GM18868 (cell line): ENCODE measurements at regions not wholly inside any gene's neighbourhood (a gene's known extent, or its start where the extent isn't known, plus 50 kb on each side); places are given as distances from the start of the nearest gene placed in this dataset.
A peak's percentile ranks its signal among the peaks of the same experiment; 100 is the strongest.

Experiments
- ATAC-seq: cut with Tn5 transposase; IDR thresholded peaks from one replicate; pipeline ENCODE4 v1.9.1; 2021; ENCODE audit warnings: mild to moderate bottlenecking, moderate library complexity; ENCODE audit not compliant: unreplicated experiment

DNA sequence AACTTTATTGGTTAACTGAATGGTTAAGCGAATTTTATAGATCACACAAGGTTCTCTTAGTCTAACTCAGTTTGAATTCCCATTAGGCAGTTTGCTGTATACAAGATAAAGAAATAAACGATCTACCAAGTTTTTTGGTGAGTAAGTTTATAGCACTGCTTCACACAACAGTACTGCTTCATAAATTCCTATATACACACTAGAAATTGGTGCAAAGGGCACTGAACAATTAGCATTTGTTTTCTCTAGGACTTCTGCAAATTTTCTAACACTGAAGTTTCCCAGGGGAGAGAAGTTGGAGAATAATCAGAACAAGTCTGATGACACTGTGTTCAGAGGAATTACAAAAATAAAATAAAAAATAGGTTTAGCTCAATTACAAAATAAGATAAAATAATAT, 1138.8 kb upstream of the PCDH9 start:
- ATAC-seq = no peak

GRCh38 chr13:68359105-68359504, 1129.0 kb upstream of the PCDH9 start:
- ATAC-seq = no peak

GRCh38 chr13:68358294-68358705, 1128.2 kb upstream of the PCDH9 start:
- ATAC-seq = no peak

DNA sequence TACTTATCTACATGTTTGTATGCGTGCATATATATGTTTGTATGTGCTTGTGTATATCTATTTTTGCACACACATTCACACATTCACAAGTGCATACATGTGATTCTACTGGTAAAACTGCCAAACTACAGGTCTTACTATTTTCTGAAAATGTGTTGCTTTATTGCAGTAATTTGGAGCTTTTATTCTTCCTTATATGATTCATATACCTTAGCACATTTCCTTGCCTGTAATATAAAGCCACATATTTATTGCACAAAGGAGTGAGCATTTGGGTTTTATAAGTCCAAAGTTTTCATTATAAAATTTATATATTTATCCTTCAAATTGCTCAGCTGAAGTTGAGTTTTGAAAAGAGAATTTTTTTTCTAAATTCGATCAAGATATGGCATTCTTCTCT, 1120.4 kb upstream of the PCDH9 start:
- no peak for ATAC-seq

GRCh38 chr13:68347220-68347619, 1117.1 kb upstream of the PCDH9 start:
- no peak for ATAC-seq

DNA sequence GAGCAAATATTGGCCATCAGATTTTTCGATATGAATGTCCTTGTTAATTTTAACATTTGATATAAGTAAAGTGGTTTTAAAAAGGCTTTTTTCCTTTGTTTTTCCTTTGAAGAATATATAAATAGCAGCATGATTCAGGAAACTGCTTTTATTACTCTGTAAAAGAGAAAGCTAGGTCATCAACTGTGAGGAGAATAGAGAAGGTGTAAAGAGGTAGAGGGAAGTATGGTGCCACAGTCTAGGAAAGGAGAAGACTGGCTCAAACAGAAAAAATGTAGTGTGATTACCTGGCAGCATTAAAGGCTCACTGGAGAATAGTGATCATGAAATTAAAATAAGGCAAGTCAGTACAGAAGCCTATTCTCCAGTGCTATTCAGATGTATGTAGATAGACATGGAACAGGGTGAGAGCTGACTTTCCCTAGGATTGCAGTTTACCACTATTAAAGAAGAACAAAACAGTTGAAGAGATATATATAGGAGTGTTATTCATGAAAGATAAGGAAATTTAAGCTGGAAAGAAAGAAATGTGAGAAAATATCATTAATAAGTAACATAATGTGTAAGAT, 1115.9 kb upstream of the PCDH9 start:
- no peak for ATAC-seq

- ATAC-seq = no peak
These were observed 1093.0 kb upstream of the PCDH9 start for GRCh38 chr13:68323124-68323523.

GRCh38 chr13:68319384-68319783, 1089.2 kb upstream of the PCDH9 start:
- no peak for ATAC-seq

DNA sequence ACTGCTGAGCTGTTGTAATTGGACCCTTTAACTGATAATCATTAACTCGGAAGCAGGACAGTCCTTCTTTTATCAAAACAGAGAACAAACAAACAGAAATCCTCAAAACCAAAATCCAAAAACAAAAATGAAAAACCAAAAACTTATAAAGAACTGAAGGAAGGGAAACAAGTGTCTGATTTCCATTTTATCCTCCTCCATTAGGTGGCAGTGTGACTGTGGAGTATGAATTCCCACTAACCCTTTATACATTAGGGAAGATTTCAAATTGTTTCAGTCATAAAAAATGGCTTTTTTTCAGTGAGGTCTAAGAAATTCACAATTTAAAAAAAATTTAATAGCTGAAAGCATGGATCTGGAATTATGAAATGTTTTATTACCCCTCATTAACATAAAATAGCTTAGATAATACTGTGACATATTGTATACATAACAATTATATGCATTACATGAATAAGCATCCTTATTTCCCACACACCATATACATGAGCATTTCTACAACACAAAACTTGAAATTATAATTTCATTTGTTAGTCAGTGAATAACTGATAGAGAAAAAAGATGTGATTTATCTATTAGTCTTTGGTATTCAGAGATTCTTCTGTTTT, 1074.3 kb upstream of the PCDH9 start:
- peak; percentile 88 for ATAC-seq

DNA sequence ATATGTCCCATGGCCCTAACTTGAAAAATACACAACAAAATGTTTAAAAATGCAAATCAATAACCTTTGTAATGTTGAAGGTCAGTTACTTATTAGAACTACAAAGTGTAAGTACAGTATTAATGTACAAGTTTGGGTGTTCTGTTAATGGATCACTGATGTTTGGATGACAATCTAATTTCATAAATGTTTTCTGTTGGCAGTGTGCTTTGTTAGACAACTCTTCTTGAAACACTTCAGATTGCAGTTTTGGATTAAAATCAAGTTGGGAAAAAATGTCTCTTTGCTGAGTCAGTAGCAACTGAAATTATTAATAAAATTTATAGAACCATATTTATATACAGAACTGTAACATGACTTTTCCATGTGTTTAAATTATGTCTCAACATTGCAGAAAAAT, 1063.5 kb upstream of the PCDH9 start:
- no peak for ATAC-seq

- no peak for ATAC-seq
These were observed 1062.5 kb upstream of the PCDH9 start for GRCh38 chr13:68292601-68293000.

DNA sequence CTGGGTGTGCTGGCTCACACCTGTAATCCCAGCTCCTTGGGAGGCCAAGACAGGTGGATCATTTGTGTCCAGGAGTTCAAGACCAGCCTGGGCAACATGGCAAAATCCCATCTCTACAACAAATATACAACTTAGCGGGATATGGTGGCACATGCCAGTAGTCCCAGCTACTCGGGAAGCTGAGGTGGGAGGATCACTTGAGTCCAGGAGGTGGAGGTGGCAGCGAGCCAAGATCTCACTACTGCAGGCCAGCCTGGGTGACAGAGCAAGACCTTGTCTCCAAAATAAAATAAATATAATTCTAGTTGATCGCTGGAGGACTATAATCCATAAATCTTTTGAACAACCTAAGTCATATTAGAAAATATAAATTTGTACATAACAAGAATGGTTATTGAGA, 1061.5 kb upstream of the PCDH9 start:
- no peak for ATAC-seq

- no peak for ATAC-seq
These were observed 1045.6 kb upstream of the PCDH9 start for GRCh38 chr13:68275758-68276157.

GRCh38 chr13:68272652-68273051, 1042.5 kb upstream of the PCDH9 start:
- no peak for ATAC-seq

- no peak for ATAC-seq
These were observed 1034.6 kb upstream of the PCDH9 start for GRCh38 chr13:68264692-68265091.

GRCh38 chr13:68261105-68261504, 1031.0 kb upstream of the PCDH9 start:
- ATAC-seq = no peak

GRCh38 chr13:68257111-68257842, 1027.1 kb upstream of the PCDH9 start:
- no peak for ATAC-seq

DNA sequence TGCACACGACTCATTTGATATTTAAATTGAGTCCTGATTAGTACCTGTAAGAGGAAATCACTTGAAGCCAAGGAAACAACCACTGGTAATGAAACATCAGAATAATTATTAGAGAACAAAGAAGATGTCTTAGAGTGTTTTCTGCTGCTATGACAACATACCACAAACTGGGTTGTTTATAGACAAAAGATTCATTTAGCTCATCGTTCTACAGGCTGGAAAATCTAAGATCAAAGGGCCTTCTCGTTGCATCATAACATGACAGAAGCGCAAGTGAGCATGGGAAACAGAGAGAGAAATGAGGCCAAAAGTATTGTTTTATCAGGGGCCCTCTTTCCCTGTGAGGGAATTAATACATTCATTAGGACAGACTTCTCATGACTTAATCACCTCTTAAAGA, 1024.0 kb upstream of the PCDH9 start:
- no peak for ATAC-seq

DNA sequence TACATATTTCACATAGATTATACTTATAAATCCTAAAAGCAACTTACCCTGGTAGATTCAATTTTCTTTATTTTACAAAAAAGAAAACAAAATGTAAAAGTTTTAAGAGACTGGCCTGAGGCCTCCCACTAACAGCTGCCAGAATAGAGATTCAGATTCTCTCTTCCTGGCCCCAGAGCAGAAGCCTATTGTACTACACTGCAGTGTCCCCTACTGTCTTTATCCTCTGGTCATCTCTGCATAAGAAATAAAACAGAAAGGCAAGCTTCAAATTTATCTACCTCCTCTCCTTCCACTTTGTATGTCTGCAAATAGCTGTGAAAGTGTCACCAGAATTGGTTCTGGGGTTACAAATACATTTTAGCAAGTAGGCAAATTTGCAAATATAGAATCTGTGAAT, 1004.1 kb upstream of the PCDH9 start:
- ATAC-seq = no peak

- ATAC-seq = no peak
These were observed 1002.4 kb upstream of the PCDH9 start for GRCh38 chr13:68232351-68233130.

- ATAC-seq = no peak
These were observed 984.7 kb upstream of the PCDH9 start for GRCh38 chr13:68214691-68215415.
